GM19099 (cell line): ENCODE measurements at regions not wholly inside any gene's neighbourhood (a gene's known extent, or its start where the extent isn't known, plus 50 kb on each side); places are given as distances from the start of the nearest gene placed in this dataset.

Source experiments
- POLR2A ChIP-seq: IDR thresholded peaks from 3 replicates; pipeline ENCODE4 v1.6.1; 2011; ENCODE audit warnings: low read depth; ENCODE audit not compliant: insufficient read length; ENCODE audit errors: extremely low read depth

- TF ChIP-seq POLR2A: no peak
Measured at GRCh38 chr5:125219710-125220109, 473.3 kb upstream of the ZNF608 start.

GRCh38 chr5:125220284-125220683, 473.8 kb upstream of the ZNF608 start:
- TF ChIP-seq POLR2A: no peak

GRCh38 chr5:125222597-125223240, 476.3 kb upstream of the ZNF608 start:
- no peak for TF ChIP-seq POLR2A

GRCh38 chr5:125225424-125225823, 479.0 kb upstream of the ZNF608 start:
- TF ChIP-seq POLR2A: no peak

- TF ChIP-seq POLR2A: no peak
Measured at GRCh38 chr5:125226825-125227224, 480.4 kb upstream of the ZNF608 start.

GRCh38 chr5:125227333-125228095, 481.1 kb upstream of the ZNF608 start:
- no peak for TF ChIP-seq POLR2A

GRCh38 chr5:125228363-125229070, 482.1 kb upstream of the ZNF608 start:
- TF ChIP-seq POLR2A: no peak

DNA sequence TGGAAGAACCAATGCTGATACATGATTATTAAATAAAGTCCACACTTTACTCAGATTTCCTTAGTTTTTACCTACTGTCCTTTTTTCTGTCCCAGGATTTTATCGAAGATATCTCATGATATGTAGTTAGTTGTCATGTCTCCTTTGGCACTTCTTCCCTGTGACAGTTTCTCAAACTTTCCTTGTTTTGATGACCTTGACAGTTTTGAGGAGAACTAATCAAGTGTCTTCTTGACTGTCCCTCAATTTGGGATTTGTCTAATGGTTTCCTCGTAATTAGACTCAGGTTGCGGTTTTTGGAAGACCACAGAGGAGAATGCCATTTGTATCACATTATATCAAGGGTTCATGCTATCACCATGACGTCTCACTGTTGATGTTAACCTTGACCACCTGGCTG, 483.1 kb upstream of the ZNF608 start:
- no peak for TF ChIP-seq POLR2A

GRCh38 chr5:125232779-125233230, 486.4 kb upstream of the ZNF608 start:
- TF ChIP-seq POLR2A: no peak

DNA sequence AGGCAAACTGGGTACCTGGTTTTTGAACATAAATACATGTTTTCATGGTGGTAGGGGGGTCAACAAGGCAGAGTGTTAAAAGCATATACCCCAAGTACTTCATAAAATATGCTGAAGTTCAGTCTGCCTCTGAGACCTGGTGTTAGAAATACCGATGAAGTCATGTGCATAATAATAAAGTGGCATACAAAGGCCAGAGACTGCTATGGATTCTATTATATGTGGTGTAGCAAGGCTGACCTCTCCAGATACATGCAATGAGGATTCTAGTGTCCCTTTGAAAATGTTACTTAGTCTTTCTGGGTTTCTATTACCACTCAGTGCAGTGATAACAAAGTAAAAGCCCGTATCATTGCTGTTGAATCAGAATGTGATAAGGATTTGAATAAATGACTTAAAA, 487.5 kb upstream of the ZNF608 start:
- TF ChIP-seq POLR2A: no peak

DNA sequence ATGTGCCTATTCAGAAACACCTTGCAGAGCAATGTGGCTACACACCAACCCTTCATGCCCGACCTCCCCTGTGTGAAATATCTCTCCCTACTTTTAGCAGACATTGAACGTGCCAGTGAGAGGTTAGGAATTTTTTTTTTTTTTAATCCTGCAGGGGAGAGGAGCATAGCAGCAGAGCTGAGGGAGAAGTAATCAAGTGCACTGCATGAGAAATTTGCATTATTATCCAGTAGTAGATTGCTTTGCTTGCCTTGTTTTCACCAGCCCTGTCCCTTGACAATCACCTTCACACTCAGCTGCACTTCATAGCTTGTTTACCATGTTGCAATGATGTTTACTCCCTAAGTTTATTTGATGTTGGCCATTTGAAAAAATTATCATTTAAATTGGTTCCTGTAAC, 489.6 kb upstream of the ZNF608 start:
- TF ChIP-seq POLR2A: no peak

DNA sequence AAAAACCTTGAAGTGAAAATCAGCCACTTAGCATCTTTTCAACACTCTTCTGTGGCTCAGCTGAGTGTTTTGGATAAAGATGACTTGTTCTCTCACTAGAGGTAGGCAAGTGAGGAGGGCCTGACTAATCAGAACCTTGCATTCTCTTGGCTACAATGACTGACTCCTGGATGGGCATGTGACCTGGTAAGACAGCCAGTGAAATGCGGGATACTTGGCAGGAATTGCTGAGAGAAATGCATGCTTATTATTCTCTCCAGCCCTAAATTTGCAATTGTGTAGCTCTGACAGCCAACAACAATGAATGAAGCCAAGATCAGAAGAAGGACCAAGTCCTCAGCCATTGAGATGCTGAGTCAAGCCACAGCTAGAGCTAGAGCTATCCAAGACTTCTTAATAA, 490.5 kb upstream of the ZNF608 start:
- no peak for TF ChIP-seq POLR2A

DNA sequence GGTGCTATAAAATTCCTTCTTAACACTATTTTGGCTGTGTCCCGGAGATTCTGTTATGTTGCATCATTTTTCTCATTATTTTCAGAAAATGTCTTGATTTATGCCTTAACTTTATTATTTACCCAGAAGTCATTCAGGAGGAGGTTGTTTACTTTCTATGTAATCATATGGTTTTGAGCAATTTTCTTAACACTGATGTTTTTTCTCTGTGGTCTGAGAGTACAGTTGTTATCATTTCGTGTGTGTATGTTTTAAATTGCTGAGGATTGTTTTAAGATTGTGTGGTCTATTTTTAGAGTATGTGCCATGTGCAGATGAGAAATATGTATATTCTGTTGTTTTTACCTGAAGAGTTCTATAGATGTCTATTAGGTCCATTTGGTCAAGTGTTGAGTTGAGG, 498.1 kb upstream of the ZNF608 start:
- TF ChIP-seq POLR2A: no peak

DNA sequence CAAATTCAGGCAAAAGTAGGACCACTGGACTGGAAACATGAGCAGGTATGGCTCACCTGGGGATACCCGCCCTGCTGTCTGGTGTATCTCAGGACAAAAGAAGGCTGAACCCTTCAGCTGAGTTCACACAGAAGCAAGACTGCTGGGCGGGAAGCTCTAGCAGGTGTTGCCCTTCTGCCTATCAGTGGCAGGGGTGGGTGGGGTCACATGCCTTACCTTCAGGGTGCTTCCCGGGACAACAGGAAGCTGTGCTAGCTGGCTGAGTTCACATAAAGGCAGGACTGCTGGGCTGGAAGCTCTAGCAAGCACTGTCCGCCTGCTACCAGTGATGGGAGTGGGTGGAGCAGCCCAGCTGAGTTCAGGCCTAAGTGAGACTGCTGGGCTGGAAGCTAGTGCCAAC, 498.8 kb upstream of the ZNF608 start:
- TF ChIP-seq POLR2A: no peak

DNA sequence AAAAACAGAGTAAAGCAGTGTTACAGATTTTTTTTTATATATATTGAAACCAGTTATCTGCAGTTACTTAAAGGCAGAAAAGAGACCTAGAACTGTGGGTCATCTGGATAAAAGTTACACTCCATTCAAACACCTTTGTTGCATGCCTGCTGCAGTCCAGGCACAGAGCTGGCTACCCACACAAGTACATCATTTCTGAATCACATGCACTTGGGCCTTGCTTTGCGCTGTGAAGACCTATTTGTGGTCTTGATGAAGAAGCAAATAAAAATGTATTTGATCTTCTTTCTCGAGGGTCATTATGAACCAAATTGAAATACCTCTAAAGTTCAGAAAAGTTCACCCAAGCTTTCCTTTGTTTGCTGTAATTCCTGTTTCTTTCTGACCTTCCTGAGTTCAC, 503.0 kb upstream of the ZNF608 start:
- no peak for TF ChIP-seq POLR2A

GRCh38 chr5:125251703-125252102, 505.3 kb upstream of the ZNF608 start:
- TF ChIP-seq POLR2A: no peak
